SU-DHL-6 (cell line): ENCODE measurements at regions not wholly inside any gene's neighbourhood (a gene's known extent, or its start where the extent isn't known, plus 50 kb on each side); places are given as distances from the start of the nearest gene placed in this dataset.

Source experiments
- H2AFZ ChIP-seq: fragments of 200-600 bp; sonication (generic); 2 replicates; pipeline ENCODE4 v1.6.1; 2014; ENCODE audit warnings: low read depth, mild to moderate bottlenecking, moderate library complexity, mixed read lengths, antibody characterized with exemption, low read length; ENCODE audit not compliant: severe bottlenecking
- H3F3A ChIP-seq: fragments of 200-600 bp; shearing (Covaris generic); 2 replicates; pipeline ENCODE4 v1.6.0; 2016; ENCODE audit warnings: antibody characterized with exemption, mild to moderate bottlenecking; ENCODE audit not compliant: insufficient read depth
- H3K27ac ChIP-seq: fragments of 200-600 bp; sonication (generic); 2 replicates; pipeline ENCODE4 v1.5.1; 2016; ENCODE audit warnings: low read depth, mild to moderate bottlenecking, low read length, moderate library complexity, mixed read lengths
- H3K27me3 ChIP-seq: fragments of 200-600 bp; sonication (generic), shearing (Covaris generic); 2 replicates; pipeline ENCODE4 v1.6.0; 2014; ENCODE audit warnings: mild to moderate bottlenecking, low read length
- H3K36me3 ChIP-seq: fragments of 200-600 bp; sonication (generic); 2 replicates; pipeline ENCODE4 v1.6.1; 2014; ENCODE audit warnings: mild to moderate bottlenecking, low read length, mixed read lengths
- H3K4me2 ChIP-seq: fragments of 300-600, 200-600 bp; shearing (Covaris generic), sonication (generic); 2 replicates; pipeline ENCODE4 v1.6.0; 2014; ENCODE audit warnings: low read length, low read depth, mild to moderate bottlenecking; ENCODE audit not compliant: poor library complexity, severe bottlenecking
- H3K4me3 ChIP-seq: fragments of 200-600 bp; sonication (generic); 2 replicates; pipeline ENCODE4 v1.5.1; 2014; ENCODE audit warnings: antibody characterized with exemption, low read length, mild to moderate bottlenecking, mixed read lengths; ENCODE audit not compliant: insufficient read depth, poor library complexity, severe bottlenecking
- H3K79me2 ChIP-seq: fragments of 200-600 bp; sonication (generic); 2 replicates; pipeline ENCODE4 v1.6.1; 2014; ENCODE audit warnings: mild to moderate bottlenecking, low read length, moderate library complexity; ENCODE audit not compliant: insufficient read depth
- H3K9ac ChIP-seq: fragments of 200-600 bp; sonication (generic); 2 replicates; pipeline ENCODE4 v1.7.0; 2014; ENCODE audit warnings: mild to moderate bottlenecking, low read length
- H3K9me2 ChIP-seq: fragments of 200-600 bp; sonication (generic); replicated peaks from 2 replicates; pipeline ENCODE4 v1.6.1; 2014; ENCODE audit warnings: low read length; ENCODE audit not compliant: insufficient read depth
- H3K9me3 ChIP-seq: fragments of 200-600 bp; sonication (generic); 2 replicates; pipeline ENCODE4 v1.6.1; 2014; ENCODE audit warnings: low read length, mixed read lengths; ENCODE audit not compliant: insufficient read depth
- H4K20me1 ChIP-seq: fragments of 200-600 bp; sonication (generic); 2 replicates; pipeline ENCODE4 v1.6.1; 2014; ENCODE audit warnings: low read depth, mild to moderate bottlenecking, antibody characterized with exemption, low read length, moderate library complexity, mixed read lengths
- CTCF ChIP-seq: fragments of 200-600 bp; sonication (generic); IDR thresholded peaks from one replicate; pipeline ENCODE4 v1.5.1; 2017; ENCODE audit warnings: antibody characterized with exemption, mild to moderate bottlenecking, low read length, moderate library complexity; ENCODE audit not compliant: insufficient read depth, poor library complexity, severe bottlenecking
- EZH2phosphoT487 ChIP-seq: fragments of 200-600 bp; sonication (generic), shearing (Covaris generic); conservative IDR thresholded peaks from 2 replicates; pipeline ENCODE4 v1.6.1; 2018; ENCODE audit warnings: mild to moderate bottlenecking, antibody characterized with exemption, low read length, moderate library complexity, mixed read lengths

- Histone ChIP-seq H3K4me3 (no peak overlapping the region), H3K4me2 (no peak overlapping the region), H3K9me3 (no peaks in the 10 kb centered on the region), H3K27me3 (no peaks in the 10 kb centered on the region), H3K27ac (no peak overlapping the region), H4K20me1 (no peaks in the 10 kb centered on the region), H3K9ac (no peak overlapping the region), H3F3A (no peaks in the 10 kb centered on the region), H3K36me3 (no peaks in the 10 kb centered on the region), H3K79me2 (no peaks in the 10 kb centered on the region), H3K9me2 (no peaks in the 10 kb centered on the region), H2AFZ (no peak overlapping the region)
- TF ChIP-seq CTCF (no peak), EZH2phosphoT487 (no peak)
Measured at GRCh38 chr4:55249476-55249875, 96.6 kb upstream of the SRD5A3 start.

- Histone ChIP-seq H3K4me3 (no peak overlapping the region), H3F3A (no peaks in the 10 kb centered on the region), H4K20me1 (no peaks in the 10 kb centered on the region), H2AFZ (no peak overlapping the region), H3K4me2 (no peak overlapping the region), H3K27ac (no peak overlapping the region), H3K27me3 (no peaks in the 10 kb centered on the region), H3K9me3 (no peaks in the 10 kb centered on the region), H3K9ac (no peak overlapping the region), H3K79me2 (no peaks in the 10 kb centered on the region), H3K36me3 (no peaks in the 10 kb centered on the region), H3K9me2 (no peaks in the 10 kb centered on the region)
- TF ChIP-seq CTCF = no peak
- TF ChIP-seq EZH2phosphoT487 = no peak
Measured at GRCh38 chr4:55251342-55251741, 94.7 kb upstream of the SRD5A3 start.

- Histone ChIP-seq H3K9me3 (no peaks in the 10 kb centered on the region), H3K36me3 (no peaks in the 10 kb centered on the region), H3K4me2 (no peak overlapping the region), H4K20me1 (no peaks in the 10 kb centered on the region), H3F3A (no peaks in the 10 kb centered on the region), H3K9me2 (no peaks in the 10 kb centered on the region), H2AFZ (no peak overlapping the region), H3K79me2 (no peaks in the 10 kb centered on the region), H3K4me3 (no peak overlapping the region), H3K9ac (no peak overlapping the region), H3K27me3 (no peaks in the 10 kb centered on the region), H3K27ac (no peak overlapping the region)
- no peak for TF ChIP-seq CTCF
- no peak for TF ChIP-seq EZH2phosphoT487
Measured at GRCh38 chr4:55251896-55252295, 94.1 kb upstream of the SRD5A3 start.

GRCh38 chr4:55253948-55254593 lies 92.0 kb upstream of the SRD5A3 start:
- no peaks in the 10 kb centered on the region for H3K27me3 ChIP-seq
- H3F3A ChIP-seq = no peaks in the 10 kb centered on the region
- no peaks in the 10 kb centered on the region for H3K9me2 ChIP-seq
- TF ChIP-seq EZH2phosphoT487 = no peak
- no peak for TF ChIP-seq CTCF
- no peak overlapping the region for H3K9ac ChIP-seq
- H4K20me1 ChIP-seq = no peaks in the 10 kb centered on the region
- H3K27ac ChIP-seq = no peak overlapping the region
- no peak overlapping the region for H3K4me2 ChIP-seq
- H3K9me3 ChIP-seq = no peaks in the 10 kb centered on the region
- no peak overlapping the region for H3K4me3 ChIP-seq
- no peaks in the 10 kb centered on the region for H3K79me2 ChIP-seq
- H2AFZ ChIP-seq = no peak overlapping the region
- no peaks in the 10 kb centered on the region for H3K36me3 ChIP-seq
